ENCODE measurements at regions not wholly inside any gene's neighbourhood (a gene's known extent, or its start where the extent isn't known, plus 50 kb on each side); places are given as distances from the start of the nearest gene placed in this dataset.

GRCh38 chr4:54988655-54989054 is 136.7 kb downstream of the KDR start:
- DNase-seq (ENCODE audit: low spot score), result no peak

- DNase-seq (ENCODE audit: low spot score), result no peak
These were observed 139.1 kb downstream of the KDR start for GRCh38 chr4:54986095-54986846.

- DNase-seq (ENCODE audit: low spot score), result no peak
These were observed 148.7 kb downstream of the KDR start for GRCh38 chr4:54976682-54977081.

GRCh38 chr4:54976031-54976430 is 149.4 kb downstream of the KDR start:
- DNase-seq (ENCODE audit: low spot score), result no peak

- no peak for DNase-seq (ENCODE audit: low spot score)
These were observed 151.6 kb downstream of the KDR start for GRCh38 chr4:54973784-54974183.

GRCh38 chr4:54971474-54971950 is 153.9 kb downstream of the KDR start:
- DNase-seq (ENCODE audit: low spot score), result peak; percentile 48

DNA sequence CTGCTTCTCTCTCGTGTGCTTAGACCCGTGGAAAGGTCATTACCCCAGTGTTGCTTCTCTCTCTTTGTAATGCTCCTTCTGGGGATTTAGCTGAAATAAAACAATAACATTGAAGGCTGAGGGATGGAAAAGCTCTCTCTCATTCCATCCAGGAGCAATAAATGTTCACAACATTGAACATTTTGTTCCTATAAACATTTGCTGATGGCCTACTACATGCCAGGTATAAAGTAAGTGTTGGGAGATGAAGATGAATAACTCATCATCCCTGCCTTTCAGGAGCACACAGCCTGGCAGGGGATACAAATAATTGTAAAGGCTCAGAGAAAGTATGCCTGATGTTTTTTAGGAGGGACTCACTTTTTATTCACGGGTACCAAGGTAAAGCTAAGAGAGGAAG is 158.1 kb downstream of the KDR start:
- DNase-seq (ENCODE audit: low spot score), result no peak

GRCh38 chr4:54961357-54961975 is 163.9 kb downstream of the KDR start:
- DNase-seq (ENCODE audit: low spot score), result peak; percentile 13

DNA sequence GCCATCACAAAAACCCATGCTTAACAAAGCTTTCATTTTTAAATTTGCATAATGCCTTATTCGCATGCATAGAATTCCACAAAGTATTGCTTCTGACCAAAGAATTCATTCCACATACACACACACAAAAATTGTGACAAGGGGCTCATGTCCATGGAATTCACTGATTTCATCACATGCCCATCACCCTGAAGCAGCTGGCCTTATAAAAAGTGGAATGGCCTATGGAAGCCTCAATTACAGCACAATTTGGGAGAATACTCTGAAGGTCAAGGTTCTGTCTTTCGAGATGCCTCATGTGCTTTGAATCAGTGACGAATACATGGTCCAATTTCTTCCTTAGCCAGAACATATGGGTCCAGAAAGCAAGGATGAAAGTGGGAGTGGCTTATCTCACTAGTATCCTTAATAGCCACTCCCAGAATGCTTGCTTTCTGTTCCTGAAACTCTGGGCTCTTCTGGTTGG is 165.7 kb downstream of the KDR start:
- no peak for DNase-seq (ENCODE audit: low spot score)

- DNase-seq (ENCODE audit: low spot score), result no peak
These were observed 166.3 kb downstream of the KDR start for GRCh38 chr4:54959131-54959530.

DNA sequence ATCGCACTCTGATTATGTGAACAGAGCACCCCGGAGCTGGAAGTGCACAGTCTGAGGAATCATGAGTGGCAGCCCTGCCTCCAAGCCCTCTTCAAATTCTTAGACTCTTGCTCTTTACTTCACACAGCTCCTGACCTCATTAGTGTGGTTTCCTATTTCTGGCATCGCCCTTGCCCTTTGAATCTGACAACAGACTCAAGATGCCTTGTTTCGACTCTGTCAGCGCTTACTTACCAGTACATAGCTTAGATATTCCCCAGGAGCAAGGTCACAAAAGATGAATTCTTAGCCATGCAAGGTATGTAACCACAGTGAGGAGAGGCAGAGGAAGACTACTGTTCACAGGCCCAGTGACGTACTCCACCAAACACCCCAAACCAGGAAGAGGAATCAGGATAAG is 167.2 kb downstream of the KDR start:
- no peak for DNase-seq (ENCODE audit: low spot score)

GRCh38 chr4:54954656-54955388 is 170.6 kb downstream of the KDR start:
- DNase-seq (ENCODE audit: low spot score), result no peak

DNA sequence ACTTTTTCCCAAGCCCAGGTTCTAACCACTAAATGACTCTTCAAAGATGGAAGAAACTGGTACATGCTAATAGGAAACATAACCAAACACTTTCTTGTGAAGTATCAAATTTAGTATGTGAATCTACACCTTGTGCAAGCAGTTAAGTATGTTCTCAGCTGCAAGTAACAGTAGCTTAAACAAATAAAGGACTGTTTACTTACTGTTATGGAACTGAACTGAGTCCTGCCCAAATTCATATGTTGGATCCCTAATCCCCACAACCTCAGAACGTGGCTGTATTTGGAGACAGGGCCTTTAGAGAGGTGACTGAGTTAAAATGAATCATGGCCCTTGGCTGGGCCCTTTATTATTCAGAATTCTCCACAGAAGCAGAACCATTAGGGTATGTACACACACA is 178.7 kb downstream of the KDR start:
- no peak for DNase-seq (ENCODE audit: low spot score)

- DNase-seq (ENCODE audit: low spot score), result no peak
These were observed 179.6 kb downstream of the KDR start for GRCh38 chr4:54945838-54946237.

- peak; percentile 5 for DNase-seq (ENCODE audit: low spot score)
These were observed 182.7 kb downstream of the KDR start for GRCh38 chr4:54942721-54943120.

DNA sequence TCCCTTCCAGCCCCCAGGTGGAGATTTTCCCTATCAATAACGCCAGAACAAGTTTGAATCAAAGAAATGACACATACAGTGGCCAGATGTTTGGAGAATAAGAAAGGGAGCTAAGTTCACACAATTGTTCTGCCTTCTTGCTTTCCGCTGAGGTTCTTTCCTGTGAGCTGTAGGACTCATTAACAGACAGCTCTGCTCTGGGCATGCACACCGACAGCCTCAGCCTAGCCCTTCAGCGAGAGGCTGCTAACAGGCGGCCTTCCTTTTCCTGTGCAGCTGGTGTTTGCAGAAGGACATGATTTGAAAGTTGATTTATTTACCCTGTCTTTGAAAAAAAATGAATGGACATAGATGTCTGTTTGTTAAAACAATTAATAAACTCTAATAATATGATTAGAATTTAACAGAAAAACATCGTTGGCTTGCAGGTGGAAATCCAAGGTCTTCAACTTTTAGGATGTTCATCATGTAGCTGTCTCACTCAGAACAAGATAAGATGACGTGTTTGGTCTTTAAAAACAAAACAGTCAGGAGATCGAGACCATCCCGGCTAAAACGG is 183.3 kb downstream of the KDR start:
- DNase-seq (ENCODE audit: low spot score), result peak; percentile 9

DNA sequence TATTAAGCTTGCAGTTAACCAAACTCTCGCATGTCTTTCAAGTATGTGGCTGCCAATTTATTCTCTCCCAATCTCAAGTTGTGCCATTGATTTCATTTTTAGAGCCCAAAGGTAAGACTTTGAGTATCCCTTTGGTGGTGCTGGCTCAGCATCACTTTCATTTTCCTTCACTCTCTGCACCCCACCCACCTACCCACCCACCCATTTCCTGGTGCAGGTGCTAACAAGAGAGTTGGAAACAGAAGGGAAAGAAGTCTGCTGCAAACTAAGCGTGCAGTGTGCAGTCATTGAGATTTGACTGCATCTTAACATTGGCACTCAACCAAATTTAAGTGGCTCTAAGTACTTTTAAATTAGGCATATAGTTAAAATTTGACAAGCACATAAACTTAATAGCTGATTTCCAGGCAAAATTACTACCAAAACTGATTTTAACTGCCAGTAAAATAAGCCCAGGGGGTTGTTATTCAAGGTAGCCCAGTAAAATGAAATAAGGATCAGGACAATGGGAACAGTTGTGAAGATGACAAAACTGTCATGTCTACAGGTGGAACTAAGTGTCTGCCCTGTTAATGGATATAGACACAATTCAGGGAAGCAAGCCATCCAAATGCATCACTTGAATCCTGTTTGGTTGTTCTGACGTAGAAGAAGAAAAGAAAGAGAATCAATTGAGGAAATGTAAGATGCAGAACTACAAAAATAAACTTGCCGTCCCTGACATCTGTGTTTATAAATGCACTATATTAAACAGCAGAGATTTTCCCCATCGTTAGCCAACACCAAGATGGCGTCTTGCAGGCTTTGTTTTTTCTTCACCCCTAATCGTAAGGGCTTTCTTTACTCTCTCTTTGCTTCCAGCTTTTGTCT is 184.2 kb downstream of the KDR start:
- no peak for DNase-seq (ENCODE audit: low spot score)

- no peak for DNase-seq (ENCODE audit: low spot score)
These were observed 187.9 kb downstream of the KDR start for GRCh38 chr4:54937501-54937900.

GRCh38 chr4:54933579-54933978 is 191.8 kb downstream of the KDR start:
- no peak for DNase-seq (ENCODE audit: low spot score)

GRCh38 chr4:54930226-54930625 is 195.2 kb downstream of the KDR start:
- DNase-seq (ENCODE audit: low spot score), result no peak

DNA sequence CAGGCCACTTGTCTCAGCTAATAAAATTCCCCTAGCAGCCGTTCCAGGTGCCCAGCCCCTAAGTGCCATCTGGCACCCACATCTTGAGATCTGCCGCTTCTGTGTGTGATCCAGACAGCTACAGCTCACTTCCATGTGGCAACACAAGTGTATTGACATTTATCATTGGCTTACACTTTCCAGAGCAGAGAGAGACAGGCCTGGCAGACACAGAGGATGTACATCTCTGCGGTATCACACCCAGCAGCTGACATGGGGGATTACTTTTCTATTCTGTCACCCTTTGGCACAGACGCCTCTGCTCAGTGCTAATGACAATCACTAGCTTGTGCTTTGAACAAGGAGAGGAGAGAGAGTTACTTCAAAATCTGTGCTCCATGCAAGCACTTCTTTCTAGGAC is 195.9 kb downstream of the KDR start:
- peak; percentile 70 for DNase-seq (ENCODE audit: low spot score)

- no peak for DNase-seq (ENCODE audit: low spot score)
These were observed 200.5 kb downstream of the KDR start for GRCh38 chr4:54924891-54925290.

Data from putamen (tissue), 1 donor.